ENCODE measurements at regions not wholly inside any gene's neighbourhood (a gene's known extent, or its start where the extent isn't known, plus 50 kb on each side); places are given as distances from the start of the nearest gene placed in this dataset.

DNA sequence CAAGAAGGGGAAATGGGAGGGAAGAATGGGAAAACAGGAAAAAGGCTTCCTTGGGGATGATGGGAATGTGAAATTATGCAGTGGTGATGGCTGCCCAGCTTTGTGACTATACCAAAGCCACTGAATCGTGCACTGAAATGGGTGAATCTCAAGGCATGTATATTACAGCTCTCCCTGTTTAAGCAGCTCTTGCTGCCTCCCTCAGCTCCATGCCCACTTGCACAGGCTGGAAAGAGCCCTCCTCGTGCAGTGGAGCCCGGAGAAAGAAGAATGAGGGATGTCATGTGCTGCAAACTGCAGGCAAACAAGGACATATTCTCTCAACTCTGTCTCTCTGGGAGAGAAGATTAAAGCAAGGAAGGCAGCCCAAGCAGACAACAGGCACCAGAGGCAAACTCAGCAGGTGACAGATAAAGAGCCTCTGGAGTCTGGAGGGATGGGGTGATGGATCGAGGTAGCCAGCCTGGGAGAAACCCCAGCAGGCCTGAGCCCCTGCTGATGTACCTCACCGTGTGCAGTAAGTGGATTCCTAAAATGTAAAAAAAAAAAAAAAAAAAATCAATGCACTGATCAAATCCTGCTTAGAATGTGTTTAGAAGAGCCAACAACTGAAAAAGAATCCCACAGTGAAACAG, 62.4 kb upstream of the SLC66A3 start:
- H3K27me3 Mint-ChIP-seq (ENCODE audit: insufficient read depth) = peaks cover 13% of the 10 kb centered on the region; the same call in 1 of the 2 replicates
- no peaks in the 10 kb centered on the region for H3K9me3 Mint-ChIP-seq
- DNase-seq = no peak
- TF ChIP-seq, protein P1, sequence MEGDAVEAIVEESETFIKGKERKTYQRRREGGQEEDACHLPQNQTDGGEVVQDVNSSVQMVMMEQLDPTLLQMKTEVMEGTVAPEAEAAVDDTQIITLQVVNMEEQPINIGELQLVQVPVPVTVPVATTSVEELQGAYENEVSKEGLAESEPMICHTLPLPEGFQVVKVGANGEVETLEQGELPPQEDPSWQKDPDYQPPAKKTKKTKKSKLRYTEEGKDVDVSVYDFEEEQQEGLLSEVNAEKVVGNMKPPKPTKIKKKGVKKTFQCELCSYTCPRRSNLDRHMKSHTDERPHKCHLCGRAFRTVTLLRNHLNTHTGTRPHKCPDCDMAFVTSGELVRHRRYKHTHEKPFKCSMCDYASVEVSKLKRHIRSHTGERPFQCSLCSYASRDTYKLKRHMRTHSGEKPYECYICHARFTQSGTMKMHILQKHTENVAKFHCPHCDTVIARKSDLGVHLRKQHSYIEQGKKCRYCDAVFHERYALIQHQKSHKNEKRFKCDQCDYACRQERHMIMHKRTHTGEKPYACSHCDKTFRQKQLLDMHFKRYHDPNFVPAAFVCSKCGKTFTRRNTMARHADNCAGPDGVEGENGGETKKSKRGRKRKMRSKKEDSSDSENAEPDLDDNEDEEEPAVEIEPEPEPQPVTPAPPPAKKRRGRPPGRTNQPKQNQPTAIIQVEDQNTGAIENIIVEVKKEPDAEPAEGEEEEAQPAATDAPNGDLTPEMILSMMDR (IDR thresholded peaks at IDR 0.05) = no peak
- no peak overlapping the region for H3K27ac Mint-ChIP-seq
- H3K4me1 Mint-ChIP-seq (ENCODE audit: low read depth) = peaks cover 15% of the 10 kb centered on the region
- no peak overlapping the region for H3K4me3 Mint-ChIP-seq
- H3K36me3 Mint-ChIP-seq (ENCODE audit: low read depth) = no peaks in the 10 kb centered on the region

DNA sequence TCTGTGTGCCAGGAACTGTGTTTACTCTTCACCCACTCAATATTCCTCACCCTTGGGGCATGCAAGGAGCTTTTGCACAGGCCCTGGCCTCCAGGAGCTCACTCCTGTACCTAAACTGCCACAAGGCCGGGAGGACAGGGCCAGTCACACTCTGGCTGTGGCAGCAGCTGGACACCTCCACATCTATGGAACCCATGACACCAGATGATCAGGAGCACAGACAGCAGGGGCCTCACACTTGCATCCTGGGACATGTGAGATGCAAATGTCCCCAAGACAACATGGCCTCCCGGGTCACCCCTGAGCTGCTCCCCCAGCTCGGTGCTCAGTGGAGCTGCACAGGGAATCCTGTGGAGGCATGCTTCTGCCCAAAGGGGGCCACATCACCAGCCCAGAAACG, 61.8 kb upstream of the SLC66A3 start:
- H3K27me3 Mint-ChIP-seq (ENCODE audit: insufficient read depth) = peaks cover 13% of the 10 kb centered on the region; the same call in 1 of the 2 replicates
- TF ChIP-seq, protein P1 (IDR thresholded peaks at IDR 0.05) = no peak
- no peaks in the 10 kb centered on the region for H3K9me3 Mint-ChIP-seq
- DNase-seq = no peak
- peaks cover 19% of the 10 kb centered on the region for H3K4me1 Mint-ChIP-seq (ENCODE audit: low read depth)
- no peak overlapping the region for H3K4me3 Mint-ChIP-seq
- H3K36me3 Mint-ChIP-seq (ENCODE audit: low read depth) = no peaks in the 10 kb centered on the region
- no peak overlapping the region for H3K27ac Mint-ChIP-seq

DNA sequence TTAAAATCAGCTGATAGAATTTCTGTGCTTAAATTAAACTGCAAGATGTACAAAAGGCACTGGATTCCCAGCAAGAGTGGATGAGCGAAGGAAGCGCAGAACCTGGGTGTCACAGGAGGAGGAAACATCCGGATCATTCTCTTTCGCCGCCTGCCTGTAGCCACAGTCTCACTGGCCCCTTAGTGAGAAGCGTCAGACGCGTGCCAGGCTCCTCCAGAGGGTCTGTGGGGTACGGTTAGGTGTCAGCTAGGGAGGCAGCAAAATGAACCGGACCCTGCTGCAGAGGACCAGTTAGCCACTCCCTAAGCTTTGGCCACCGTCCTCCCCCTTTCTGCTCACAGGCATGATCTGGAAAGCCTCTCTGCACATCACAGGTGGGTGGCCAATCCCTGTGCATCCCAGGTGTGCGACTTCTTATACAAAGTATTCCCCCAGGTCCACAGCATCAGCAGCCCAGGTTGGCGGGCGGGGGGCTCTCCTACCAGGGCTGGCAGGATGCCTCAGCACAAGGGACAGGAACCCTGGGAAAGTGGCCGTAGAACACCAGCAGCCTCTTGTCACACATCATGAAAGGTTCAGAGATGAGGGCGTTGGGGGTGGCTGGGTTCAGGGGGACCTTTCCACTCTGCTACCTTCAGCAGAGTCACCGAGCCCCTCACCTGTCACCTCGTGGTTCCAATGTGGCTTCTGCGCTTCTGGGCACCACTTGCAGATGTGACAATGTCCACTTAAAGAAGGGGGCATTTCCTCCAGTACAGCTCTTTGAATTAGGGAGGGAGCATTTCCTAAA, 61.1 kb upstream of the SLC66A3 start:
- Mint-ChIP-seq H3K4me1 (ENCODE audit: low read depth) (peaks cover 19% of the 10 kb centered on the region), H3K27ac (no peak overlapping the region), H3K4me3 (no peak overlapping the region), H3K27me3 (ENCODE audit: insufficient read depth) (peaks cover 16% of the 10 kb centered on the region; the same call in 1 of the 2 replicates), H3K36me3 (ENCODE audit: low read depth) (no peaks in the 10 kb centered on the region), H3K9me3 (no peaks in the 10 kb centered on the region)
- DNase-seq = no peak
- TF ChIP-seq, protein P1 (IDR thresholded peaks at IDR 0.05) = no peak

DNA sequence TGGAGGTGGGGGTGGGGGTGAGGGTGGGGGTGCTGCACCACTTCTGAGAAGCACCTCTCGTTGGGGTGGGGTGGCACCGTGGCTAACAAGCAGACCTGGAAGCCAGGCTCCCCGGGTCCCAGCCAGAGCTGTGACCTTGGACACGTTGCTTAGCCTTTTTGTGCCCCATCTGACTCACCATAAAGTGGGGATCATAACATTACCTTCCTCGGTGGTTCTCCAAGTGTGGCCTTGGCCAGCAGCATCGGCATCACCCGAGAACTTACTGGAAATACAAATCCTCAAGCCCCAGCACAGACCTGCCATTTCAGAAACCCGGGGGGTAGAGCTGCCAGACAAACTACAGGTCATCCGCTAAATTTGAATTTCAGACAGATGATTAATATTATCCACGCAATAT, 58.7 kb upstream of the SLC66A3 start:
- Mint-ChIP-seq H3K27me3 (ENCODE audit: insufficient read depth) (peaks cover 18% of the 10 kb centered on the region), H3K27ac (no peak overlapping the region), H3K36me3 (ENCODE audit: low read depth) (no peaks in the 10 kb centered on the region), H3K4me1 (ENCODE audit: low read depth) (peaks cover 19% of the 10 kb centered on the region), H3K9me3 (no peaks in the 10 kb centered on the region), H3K4me3 (no peak overlapping the region)
- no peak for DNase-seq
- TF ChIP-seq, protein P1 (IDR thresholded peaks at IDR 0.05) = no peak

DNA sequence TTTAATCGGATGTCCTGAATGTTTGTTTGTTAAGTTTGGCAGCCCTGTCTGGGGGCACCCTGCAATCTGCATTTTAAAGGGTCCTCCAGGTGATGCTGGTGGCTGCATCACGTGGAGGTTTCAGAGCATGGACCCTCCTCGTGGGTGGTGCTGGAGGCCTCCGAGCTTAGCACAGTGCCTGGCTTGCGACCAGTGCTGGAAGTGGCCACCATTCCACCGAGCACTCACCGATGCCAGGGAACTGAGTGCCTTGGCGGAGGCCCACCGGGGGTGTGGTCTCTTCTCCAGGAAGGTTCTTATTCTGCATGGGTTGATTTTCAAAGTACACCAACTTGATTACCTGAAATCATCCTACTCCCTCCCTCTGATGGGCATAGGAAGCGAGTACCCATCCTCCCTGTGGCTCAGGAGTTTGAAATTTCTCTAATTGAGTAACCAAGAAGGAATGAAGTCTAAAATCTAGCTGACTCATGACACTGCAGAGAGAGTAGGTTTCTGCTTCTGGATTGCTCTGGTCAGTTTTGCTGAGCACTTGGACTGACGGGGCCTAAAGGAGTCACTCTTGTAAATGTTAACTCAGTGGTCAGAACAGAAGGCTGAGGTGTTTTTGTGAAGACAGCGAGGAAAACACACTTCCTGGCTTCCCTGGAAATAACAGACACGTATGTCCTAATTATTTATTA, 58.1 kb upstream of the SLC66A3 start:
- Mint-ChIP-seq H3K9me3 (no peaks in the 10 kb centered on the region), H3K36me3 (ENCODE audit: low read depth) (no peaks in the 10 kb centered on the region), H3K27me3 (ENCODE audit: insufficient read depth) (peaks cover 23% of the 10 kb centered on the region), H3K4me3 (0 out of 2 replicates have a peak overlapping the region, but pooled peaks have one; percentile 26), H3K27ac (peak overlapping the region; percentile 13), H3K4me1 (ENCODE audit: low read depth) (peaks cover 19% of the 10 kb centered on the region)
- TF ChIP-seq, protein P1 (IDR thresholded peaks at IDR 0.05) = no peak
- peak; percentile 72 for DNase-seq
